GM19035 (cell line): ENCODE measurements at regions not wholly inside any gene's neighbourhood (a gene's known extent, or its start where the extent isn't known, plus 50 kb on each side); places are given as distances from the start of the nearest gene placed in this dataset.
A peak's percentile ranks its signal among the peaks of the same experiment; 100 is the strongest.

Experiments used
- ATAC-seq: cut with Tn5 transposase; IDR thresholded peaks from one replicate; pipeline ENCODE4 v1.9.1; 2021; ENCODE audit not compliant: unreplicated experiment

- ATAC-seq, result no peak
Observed at GRCh38 chr6:95352064-95352795, 225.1 kb upstream of the MANEA start.

GRCh38 chr6:95354551-95354950 lies 222.8 kb upstream of the MANEA start:
- ATAC-seq, result no peak

GRCh38 chr6:95357380-95358020 lies 219.8 kb upstream of the MANEA start:
- ATAC-seq, result no peak

- ATAC-seq, result peak; percentile 67
Observed at GRCh38 chr6:95364016-95364604, 213.2 kb upstream of the MANEA start.

GRCh38 chr6:95365454-95365853 lies 211.9 kb upstream of the MANEA start:
- ATAC-seq, result no peak

- no peak for ATAC-seq
Observed at GRCh38 chr6:95366414-95366813, 210.9 kb upstream of the MANEA start.

GRCh38 chr6:95383878-95384277 lies 193.5 kb upstream of the MANEA start:
- ATAC-seq, result no peak

- no peak for ATAC-seq
Observed at GRCh38 chr6:95384988-95385387, 192.3 kb upstream of the MANEA start.

GRCh38 chr6:95387845-95388244 lies 189.5 kb upstream of the MANEA start:
- ATAC-seq, result no peak

- no peak for ATAC-seq
Observed at GRCh38 chr6:95404777-95405176, 172.6 kb upstream of the MANEA start.

- ATAC-seq, result no peak
Observed at GRCh38 chr6:95408111-95408510, 169.2 kb upstream of the MANEA start.

- no peak for ATAC-seq
Observed at GRCh38 chr6:95410168-95410567, 167.2 kb upstream of the MANEA start.

GRCh38 chr6:95413789-95414188 lies 163.5 kb upstream of the MANEA start:
- ATAC-seq, result no peak

GRCh38 chr6:95417856-95418255 lies 159.5 kb upstream of the MANEA start:
- ATAC-seq, result no peak

GRCh38 chr6:95420792-95421191 lies 156.5 kb upstream of the MANEA start:
- ATAC-seq, result no peak

GRCh38 chr6:95423331-95423730 lies 154.0 kb upstream of the MANEA start:
- ATAC-seq, result no peak

- ATAC-seq, result no peak
Observed at GRCh38 chr6:95431637-95432228, 145.6 kb upstream of the MANEA start.

- no peak for ATAC-seq
Observed at GRCh38 chr6:95439741-95440140, 137.6 kb upstream of the MANEA start.

GRCh38 chr6:95448208-95448607 lies 129.1 kb upstream of the MANEA start:
- no peak for ATAC-seq

- no peak for ATAC-seq
Observed at GRCh38 chr6:95469511-95469910, 107.8 kb upstream of the MANEA start.

GRCh38 chr6:95478941-95479340 lies 98.4 kb upstream of the MANEA start:
- no peak for ATAC-seq

- ATAC-seq, result no peak
Observed at GRCh38 chr6:95487817-95488216, 89.5 kb upstream of the MANEA start.
